Ishikawa (cell line): ENCODE measurements at regions not wholly inside any gene's neighbourhood (a gene's known extent, or its start where the extent isn't known, plus 50 kb on each side); places are given as distances from the start of the nearest gene placed in this dataset.

Experiments used
- CEBPB ChIP-seq: IDR thresholded peaks from 2 replicates; pipeline ENCODE4 v1.6.1; 2012
- CREB1 ChIP-seq: IDR thresholded peaks from 2 replicates; pipeline ENCODE4 v1.6.1; 2012; ENCODE audit warnings: low read depth
- EGR1 ChIP-seq: IDR thresholded peaks from 2 replicates; pipeline ENCODE4 v1.6.1; 2012
- EP300 ChIP-seq: IDR thresholded peaks from 2 replicates; pipeline ENCODE4 v1.6.1; 2012; ENCODE audit warnings: borderline replicate concordance
- FOXM1 ChIP-seq: IDR thresholded peaks from 2 replicates; pipeline ENCODE4 v1.6.1; 2012; ENCODE audit warnings: low read depth, borderline replicate concordance
- NFIC ChIP-seq: IDR thresholded peaks from 2 replicates; pipeline ENCODE4 v1.6.1; 2012
- RAD21 ChIP-seq: IDR thresholded peaks from 2 replicates; pipeline ENCODE4 v1.6.1; 2012; ENCODE audit warnings: low read depth
- TAF1 ChIP-seq: IDR thresholded peaks from 2 replicates; pipeline ENCODE4 v1.6.1; 2012; ENCODE audit warnings: low read depth, mild to moderate bottlenecking
- TCF12 ChIP-seq: IDR thresholded peaks from 2 replicates; pipeline ENCODE4 v1.6.1; 2012; ENCODE audit warnings: low read depth
- TEAD4 ChIP-seq: IDR thresholded peaks from 2 replicates; pipeline ENCODE4 v1.6.1; 2012
- YY1 ChIP-seq: IDR thresholded peaks from 2 replicates; pipeline ENCODE4 v1.6.1; 2012; ENCODE audit warnings: low read depth
- ZBTB7A ChIP-seq: IDR thresholded peaks from 2 replicates; pipeline ENCODE4 v1.6.1; 2012; ENCODE audit warnings: low read depth
- TF ChIP-seq, protein P1 (sequence below): IDR thresholded peaks from 2 replicates; pipeline ENCODE4 v1.6.1; 2012; ENCODE audit warnings: low read depth, mild to moderate bottlenecking
- TF ChIP-seq, protein P2 (sequence below): IDR thresholded peaks from 2 replicates; pipeline ENCODE4 v1.6.1; 2012
- TF ChIP-seq, protein P3 (sequence below): IDR thresholded peaks from 2 replicates; pipeline ENCODE4 v1.6.1; 2012

DNA sequence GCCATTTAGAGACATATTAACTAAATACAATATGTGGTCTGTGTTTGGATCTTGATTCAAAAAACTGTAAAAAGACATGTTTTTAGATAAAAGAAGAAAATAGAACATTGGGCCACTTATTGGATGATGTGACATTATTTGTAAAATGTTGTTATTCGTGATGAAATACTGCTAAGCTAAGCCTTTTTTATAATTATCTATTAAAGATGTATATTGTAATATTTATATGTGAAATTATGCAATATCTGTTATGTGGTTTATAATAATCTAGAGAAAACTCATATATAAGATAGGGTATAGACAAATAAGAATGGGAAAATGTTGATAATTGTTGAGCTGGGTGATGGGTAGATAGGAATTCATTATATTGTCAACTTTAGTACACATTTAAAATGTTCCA is 82.0 kb upstream of the RGS1 start:
- TF ChIP-seq YY1, result no peak
- TF ChIP-seq, protein P1, sequence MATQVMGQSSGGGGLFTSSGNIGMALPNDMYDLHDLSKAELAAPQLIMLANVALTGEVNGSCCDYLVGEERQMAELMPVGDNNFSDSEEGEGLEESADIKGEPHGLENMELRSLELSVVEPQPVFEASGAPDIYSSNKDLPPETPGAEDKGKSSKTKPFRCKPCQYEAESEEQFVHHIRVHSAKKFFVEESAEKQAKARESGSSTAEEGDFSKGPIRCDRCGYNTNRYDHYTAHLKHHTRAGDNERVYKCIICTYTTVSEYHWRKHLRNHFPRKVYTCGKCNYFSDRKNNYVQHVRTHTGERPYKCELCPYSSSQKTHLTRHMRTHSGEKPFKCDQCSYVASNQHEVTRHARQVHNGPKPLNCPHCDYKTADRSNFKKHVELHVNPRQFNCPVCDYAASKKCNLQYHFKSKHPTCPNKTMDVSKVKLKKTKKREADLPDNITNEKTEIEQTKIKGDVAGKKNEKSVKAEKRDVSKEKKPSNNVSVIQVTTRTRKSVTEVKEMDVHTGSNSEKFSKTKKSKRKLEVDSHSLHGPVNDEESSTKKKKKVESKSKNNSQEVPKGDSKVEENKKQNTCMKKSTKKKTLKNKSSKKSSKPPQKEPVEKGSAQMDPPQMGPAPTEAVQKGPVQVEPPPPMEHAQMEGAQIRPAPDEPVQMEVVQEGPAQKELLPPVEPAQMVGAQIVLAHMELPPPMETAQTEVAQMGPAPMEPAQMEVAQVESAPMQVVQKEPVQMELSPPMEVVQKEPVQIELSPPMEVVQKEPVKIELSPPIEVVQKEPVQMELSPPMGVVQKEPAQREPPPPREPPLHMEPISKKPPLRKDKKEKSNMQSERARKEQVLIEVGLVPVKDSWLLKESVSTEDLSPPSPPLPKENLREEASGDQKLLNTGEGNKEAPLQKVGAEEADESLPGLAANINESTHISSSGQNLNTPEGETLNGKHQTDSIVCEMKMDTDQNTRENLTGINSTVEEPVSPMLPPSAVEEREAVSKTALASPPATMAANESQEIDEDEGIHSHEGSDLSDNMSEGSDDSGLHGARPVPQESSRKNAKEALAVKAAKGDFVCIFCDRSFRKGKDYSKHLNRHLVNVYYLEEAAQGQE, result no peak
- TF ChIP-seq EGR1, result no peak
- no peak for TF ChIP-seq ZBTB7A
- TF ChIP-seq TEAD4, result no peak

DNA sequence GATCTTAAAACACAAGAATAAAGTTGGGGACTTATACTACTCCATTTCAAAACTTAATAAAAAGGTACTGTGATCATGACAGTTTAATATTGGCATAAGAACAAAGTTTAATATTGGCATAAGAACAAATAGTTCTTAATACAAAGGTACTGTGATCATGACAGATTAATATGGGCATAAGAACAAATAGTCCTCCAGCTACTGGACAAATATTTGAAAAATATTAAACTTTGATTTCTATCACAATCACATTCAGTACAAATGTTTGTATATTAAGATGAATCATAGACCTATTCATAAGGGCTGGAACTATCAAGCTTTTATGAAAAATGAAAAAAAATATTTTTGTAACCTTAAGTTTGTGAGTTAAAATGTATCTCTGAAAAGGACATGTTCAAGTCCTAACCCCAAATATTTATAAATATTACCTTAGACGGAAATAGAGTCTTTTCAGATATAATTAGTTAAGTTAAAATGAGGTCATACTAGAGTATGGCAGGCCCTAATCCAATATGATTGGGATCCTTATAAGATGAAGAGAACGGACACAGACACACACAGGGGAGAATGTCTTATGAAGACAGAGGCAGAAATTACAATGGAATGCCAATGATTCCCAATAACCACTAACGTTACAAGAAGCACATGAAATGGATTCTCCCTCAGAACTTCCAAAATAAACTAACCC is 79.1 kb upstream of the RGS1 start:
- TF ChIP-seq CEBPB, result no peak
- no peak for TF ChIP-seq TCF12
- TF ChIP-seq EP300, result no peak
- TF ChIP-seq CREB1, result no peak
- no peak for TF ChIP-seq NFIC

DNA sequence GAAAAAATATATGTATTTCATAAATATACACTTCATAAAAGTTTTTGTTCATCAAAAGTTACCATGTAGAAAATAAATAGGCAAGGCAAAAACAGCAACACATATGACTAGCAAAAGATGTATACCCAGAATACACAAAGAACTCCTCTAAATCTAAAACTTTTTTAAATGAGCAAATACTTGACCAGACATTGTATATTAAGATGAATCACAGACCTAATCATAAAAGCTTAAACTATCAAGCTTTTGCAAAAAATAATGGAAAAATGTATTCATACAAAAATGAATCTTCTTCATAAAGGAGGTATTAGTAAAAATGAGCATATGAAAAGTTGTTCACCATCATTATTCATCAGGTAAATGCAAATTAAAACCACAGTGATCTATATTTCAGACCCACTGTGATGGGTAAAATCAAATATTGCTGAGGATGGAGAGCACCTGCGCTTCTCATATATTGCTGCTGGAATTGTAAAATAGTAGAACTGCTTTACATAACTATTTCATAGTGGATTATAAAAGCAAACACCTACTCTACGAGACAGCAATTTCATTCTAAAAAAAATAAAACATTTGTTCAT is 78.3 kb upstream of the RGS1 start:
- TF ChIP-seq TAF1, result no peak

DNA sequence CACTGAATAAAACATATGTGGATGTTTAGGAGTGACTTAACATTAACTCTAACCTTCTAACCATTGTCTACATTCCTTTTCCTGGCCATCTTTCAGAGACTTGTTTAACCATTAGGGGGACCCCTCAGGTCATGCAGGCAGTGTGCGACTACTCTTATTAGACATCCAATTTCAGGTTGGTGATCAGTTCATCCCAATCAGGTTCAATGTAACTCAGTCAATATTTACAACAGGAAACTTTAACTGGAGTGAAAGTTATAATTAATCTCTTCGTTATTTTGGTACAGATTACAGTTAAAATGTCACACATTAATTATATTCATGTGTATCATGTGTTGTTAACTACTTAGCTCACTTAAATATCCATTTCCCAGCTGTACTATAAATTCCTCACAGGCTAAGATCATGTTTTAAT is 68.8 kb upstream of the RGS1 start:
- no peak for TF ChIP-seq TEAD4
- TF ChIP-seq FOXM1, result no peak
- no peak for TF ChIP-seq CEBPB
- no peak for TF ChIP-seq EP300
- TF ChIP-seq ZBTB7A, result no peak
- TF ChIP-seq CREB1, result no peak
- 0 out of 2 replicates have a peak, but pooled peaks have one; percentile 12 for TF ChIP-seq RAD21

DNA sequence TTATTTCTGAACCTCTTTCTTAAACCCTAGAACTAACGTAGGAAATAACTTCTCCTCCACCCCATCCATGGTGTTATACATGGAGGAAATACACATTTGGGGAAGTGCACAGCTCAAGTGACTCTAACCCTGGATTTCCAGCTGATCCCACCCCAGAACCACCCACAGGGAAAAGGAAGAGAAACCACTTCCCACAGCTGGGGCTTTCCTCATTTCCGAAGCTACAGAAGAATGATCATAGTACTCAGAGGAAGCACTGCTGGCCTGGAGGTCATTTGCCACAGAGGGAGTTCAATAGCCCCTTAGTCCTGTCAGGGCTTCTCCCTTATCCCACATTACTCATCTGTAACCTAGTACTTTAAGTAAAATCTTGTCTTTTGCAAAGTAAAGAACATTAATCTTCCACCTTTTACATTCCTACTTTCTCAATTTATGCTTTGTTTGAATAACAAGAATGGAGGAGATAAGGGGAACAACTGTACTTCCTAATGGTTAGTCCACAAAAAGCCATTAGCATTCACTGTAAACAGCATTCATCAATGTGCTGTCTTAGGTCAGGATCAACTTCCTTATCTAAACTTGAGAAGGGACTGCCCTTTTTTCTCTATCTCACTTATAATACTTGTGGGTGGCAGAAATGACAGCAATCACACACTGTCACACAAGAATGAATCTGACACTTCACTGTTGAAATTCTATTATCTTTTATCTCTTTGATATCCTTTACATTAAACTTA is 63.0 kb upstream of the RGS1 start:
- TF ChIP-seq CEBPB, result no peak
- no peak for TF ChIP-seq RAD21
- TF ChIP-seq, protein P2, sequence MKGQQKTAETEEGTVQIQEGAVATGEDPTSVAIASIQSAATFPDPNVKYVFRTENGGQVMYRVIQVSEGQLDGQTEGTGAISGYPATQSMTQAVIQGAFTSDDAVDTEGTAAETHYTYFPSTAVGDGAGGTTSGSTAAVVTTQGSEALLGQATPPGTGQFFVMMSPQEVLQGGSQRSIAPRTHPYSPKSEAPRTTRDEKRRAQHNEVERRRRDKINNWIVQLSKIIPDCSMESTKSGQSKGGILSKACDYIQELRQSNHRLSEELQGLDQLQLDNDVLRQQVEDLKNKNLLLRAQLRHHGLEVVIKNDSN, result no peak
- TF ChIP-seq EGR1, result no peak
- TF ChIP-seq TCF12, result no peak
- TF ChIP-seq, protein P1, result no peak
- no peak for TF ChIP-seq CREB1
- TF ChIP-seq TAF1, result no peak
- TF ChIP-seq YY1, result no peak
- no peak for TF ChIP-seq NFIC
- no peak for TF ChIP-seq EP300

DNA sequence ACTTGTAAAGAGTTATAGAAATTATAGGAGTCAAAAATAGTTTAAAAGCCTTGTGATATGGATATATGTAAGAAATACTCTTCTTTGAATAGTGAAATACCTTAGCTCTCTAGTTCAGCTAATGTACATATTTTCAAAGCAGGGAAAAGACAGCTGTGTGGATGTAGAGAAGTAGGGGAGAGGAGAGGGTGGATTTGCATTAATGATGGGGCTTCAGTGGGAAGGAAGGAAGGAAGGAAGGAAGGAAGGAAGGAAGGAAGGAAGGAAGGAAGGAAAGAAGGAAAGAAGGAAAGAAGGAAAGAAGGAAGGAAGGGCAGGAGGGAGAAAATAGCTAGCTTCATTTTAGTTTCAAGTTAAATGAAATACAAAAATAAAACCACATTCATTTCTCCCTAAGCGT is 62.4 kb upstream of the RGS1 start:
- TF ChIP-seq CREB1, result no peak
- no peak for TF ChIP-seq FOXM1
- no peak for TF ChIP-seq NFIC
- TF ChIP-seq, protein P2, result no peak
- no peak for TF ChIP-seq TEAD4
- TF ChIP-seq, protein P3, sequence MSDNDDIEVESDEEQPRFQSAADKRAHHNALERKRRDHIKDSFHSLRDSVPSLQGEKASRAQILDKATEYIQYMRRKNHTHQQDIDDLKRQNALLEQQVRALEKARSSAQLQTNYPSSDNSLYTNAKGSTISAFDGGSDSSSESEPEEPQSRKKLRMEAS, result no peak
- TF ChIP-seq EGR1, result no peak
- TF ChIP-seq RAD21, result no peak
- TF ChIP-seq, protein P1, result no peak
- no peak for TF ChIP-seq YY1
- no peak for TF ChIP-seq CEBPB
- TF ChIP-seq ZBTB7A, result no peak
- no peak for TF ChIP-seq EP300
- no peak for TF ChIP-seq TCF12
